Activated CD8-positive, alpha-beta memory T cell treated with anti-CD3 and anti-CD28 coated beads, Interleukin-2, amount 50 U/mL, for 4 hours (primary cell): ENCODE measurements at regions not wholly inside any gene's neighbourhood (a gene's known extent, or its start where the extent isn't known, plus 50 kb on each side); places are given as distances from the start of the nearest gene placed in this dataset.
"Not testable (repeated sequence)": the region's sequence is repeated elsewhere in the genome, so short reads cannot be mapped to it uniquely, and the experiment has no call there.

Source experiments
- DNase-seq: peaks from one replicate; pipeline ENCODE4 v3.0.0-alpha.2; 2020

GRCh38 chrX:39484159-39485068 lies 613.3 kb downstream of the BCOR start:
- DNase-seq: no peak

DNA sequence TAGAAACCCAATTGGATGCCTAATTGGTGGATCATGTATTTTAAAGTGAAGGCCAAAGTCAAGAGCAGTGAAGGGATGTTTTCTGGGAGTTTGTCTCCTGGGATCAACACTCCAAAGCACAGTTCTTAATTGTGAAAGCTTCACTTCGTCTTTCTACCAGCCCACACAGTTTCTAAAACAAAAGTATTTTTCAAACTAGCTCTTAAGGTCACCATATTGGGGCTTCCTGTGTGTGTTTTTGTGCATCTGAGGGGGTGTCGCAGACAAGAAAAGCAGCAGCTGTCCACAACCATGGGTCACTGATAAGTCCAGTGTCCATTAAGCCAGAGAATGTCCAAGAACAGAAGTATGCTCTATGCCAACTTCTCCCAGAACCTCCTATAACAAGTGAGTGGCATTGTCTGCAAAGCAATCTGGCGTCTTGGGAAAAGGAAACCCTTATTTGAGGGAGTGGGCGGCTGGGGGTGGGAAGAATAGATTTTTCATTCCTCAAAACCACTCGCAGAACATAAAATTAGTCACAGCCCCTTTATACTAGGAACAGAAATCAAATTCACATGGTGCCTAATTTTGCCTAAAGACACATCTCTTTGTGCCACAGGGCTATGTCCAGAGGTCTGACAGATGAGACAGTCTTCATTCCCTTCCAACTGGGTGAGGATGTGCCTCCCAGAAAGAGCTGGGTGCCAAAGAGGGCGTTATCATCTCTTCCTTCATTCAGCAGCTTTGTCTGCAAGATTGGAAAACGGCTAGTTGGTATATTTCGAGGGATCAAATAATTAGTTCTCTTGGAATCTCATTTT lies 610.4 kb downstream of the BCOR start:
- DNase-seq: no peak

- DNase-seq: no peak
Observed at GRCh38 chrX:39487969-39488330, 609.8 kb downstream of the BCOR start.

DNA sequence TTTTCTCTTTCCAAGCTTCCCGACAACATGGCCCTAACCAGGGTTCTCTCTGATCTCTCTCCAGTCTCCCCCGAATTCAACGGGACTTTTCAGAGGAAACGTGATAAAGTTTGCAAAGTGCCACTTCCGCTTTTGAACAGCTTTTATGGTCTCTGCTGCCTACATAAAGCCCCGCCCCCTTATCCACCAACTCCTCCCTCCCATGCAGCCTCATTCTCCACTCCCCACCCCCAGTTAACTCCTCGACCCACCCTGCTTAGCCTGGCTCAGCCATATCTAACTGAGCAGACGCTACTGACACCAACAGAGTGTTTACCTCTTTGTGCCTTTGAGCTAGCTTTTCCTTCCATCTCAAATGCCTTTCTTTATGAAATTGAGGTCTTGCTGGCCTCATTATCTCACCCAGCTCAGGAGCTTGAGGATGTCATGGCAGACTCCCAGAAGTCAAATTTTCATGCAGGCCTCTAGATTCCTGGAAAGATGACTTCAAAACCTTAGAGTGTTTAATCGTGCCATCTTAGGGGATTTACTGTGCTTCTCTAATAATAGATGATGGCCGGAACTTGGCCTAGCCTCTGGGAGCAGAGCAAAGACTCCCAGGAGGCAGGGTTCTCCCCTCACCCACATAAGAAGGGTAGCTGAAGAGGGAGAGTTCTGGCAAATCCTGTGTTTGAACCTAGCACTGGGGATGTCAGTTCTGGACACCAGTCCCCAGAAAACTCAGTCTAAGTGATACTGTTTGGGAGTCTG lies 606.0 kb downstream of the BCOR start:
- DNase-seq: peak; percentile 53

DNA sequence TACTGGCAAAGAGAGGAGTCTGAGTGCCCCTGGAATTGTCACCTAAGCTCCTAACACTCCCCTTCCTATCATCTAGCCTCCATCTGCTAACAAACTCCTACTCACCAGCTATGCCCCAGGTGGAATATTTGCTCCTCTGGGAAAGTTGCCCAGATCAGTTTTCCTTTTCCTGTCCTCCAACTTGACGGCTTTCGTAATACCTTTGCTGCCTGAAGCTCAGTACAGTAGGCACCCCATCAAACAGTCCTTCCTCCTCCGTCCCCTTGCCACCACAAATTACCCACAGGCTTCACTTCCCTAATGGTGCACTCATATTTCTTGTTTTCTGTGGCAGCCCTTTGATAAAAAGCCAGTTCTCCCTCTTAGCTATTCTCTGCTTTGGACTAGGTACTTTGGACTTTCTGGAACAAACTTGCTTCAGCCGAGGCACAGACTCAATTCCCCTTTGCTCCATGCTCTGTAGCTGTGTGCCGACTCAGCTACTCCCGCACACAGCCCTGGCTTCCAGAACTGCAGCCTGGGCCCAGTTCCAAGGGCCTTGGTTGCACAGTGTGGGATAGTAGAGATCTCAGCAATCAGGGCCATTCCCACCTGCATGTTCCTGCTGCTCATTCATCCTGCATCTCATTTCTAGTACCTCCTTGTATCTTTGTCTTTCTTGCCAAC lies 605.1 kb downstream of the BCOR start:
- DNase-seq: no peak

DNA sequence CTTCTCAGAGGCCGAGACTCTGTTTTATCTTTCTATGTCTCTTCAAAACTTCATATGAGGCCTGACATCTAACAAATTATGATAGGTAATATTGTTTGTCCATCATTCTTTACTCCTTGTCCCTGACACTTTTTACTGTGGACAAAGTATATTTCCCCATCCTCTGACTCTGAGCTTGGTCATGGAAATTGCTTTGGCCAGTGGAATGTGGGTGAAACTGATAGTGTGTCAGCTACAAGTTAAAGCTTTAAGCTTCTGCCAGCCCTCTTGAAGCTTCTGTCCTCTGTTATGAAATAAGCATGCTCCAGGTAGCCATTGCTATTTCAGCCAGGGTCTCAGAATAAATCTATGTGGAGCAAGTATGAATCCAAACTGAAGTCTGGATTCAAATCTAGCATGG lies 604.6 kb downstream of the BCOR start:
- DNase-seq: no peak

DNA sequence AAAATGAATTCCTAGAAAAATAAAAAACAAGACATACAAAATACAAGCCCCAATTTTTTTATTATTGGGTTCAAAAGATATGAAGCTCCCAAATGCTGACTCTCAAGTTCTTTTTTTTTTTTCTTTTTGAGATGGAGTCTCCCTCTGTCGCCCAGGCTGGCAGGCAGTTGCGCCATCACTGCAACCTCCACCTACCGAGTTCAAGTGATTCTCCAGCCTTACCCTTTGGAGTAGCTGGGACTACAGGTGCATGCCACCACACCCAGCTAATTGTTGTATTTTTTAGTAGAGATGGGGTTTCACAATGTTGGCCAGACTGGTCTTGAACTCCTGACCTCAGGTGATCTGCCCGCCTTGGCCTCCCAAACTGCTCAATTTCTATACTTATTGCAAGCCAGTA lies 600.6 kb downstream of the BCOR start:
- not testable (repeated sequence) for DNase-seq

DNA sequence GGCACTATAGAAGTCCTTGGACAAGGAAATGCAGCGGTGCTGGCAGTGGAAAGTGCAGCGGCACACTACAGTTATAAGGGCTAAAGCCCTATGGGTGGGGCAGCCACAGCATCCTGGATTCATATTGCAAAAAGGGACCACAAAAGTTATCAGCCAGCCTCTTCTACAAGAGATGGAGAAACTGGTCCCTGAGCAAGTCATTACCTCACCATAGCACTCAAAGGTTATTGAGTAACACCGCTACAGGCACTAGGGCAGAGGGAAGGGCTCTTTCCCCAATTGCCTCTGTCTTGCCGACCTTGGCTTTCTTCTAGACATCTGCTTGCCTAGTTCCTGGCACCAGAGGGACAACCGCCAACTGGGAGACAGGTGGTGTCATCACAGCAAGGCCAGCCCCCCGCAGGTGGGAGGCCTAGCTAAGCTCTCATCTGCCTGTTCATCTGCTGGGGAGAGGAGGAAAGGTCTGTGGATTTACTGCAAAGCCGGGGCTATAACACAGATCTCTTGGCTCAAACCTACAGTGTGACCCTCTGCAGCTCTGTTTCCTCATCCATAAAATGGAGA lies 600.0 kb downstream of the BCOR start:
- DNase-seq: no peak

DNA sequence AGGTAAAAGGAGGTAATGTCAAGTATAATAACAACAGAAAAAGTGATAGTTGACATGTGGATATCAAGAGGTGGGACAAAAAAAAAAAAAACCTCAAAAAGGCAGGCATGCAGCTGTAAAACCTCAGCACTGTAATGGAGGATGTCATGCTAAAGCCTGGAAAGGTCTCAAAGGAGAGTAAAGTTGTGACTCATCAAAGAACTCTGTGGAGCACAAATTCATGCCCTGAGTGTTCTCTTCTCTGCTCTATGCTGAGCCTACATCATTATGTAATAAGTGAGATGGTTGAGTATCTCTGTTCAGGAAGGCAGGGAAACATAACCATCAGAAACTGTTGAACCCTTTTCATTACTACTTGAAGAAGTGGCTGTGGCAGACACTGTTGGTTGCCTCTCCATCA lies 597.8 kb downstream of the BCOR start:
- no peak for DNase-seq

GRCh38 chrX:39501822-39502221 lies 595.9 kb downstream of the BCOR start:
- no peak for DNase-seq

DNA sequence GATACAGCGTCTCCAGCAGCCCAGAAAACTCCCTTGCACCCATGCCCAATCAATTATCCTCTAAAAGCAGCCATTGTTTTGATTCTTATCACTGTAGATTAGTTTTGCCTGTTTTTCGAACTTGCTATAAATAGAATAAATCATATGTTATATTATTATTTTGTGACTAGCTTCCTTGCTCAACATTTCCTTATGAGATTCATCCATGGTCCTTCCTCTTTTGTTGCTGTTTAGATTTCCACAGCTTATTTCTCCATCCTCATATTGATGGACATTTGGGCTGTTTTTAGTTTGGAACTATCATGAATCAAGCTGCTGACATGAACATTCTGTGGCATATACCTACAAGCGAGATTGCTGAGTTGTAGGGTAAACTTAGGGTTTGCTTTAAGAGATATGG lies 595.3 kb downstream of the BCOR start:
- DNase-seq: no peak

- no peak for DNase-seq
Observed at GRCh38 chrX:39504227-39504626, 593.5 kb downstream of the BCOR start.

GRCh38 chrX:39504850-39505259 lies 592.9 kb downstream of the BCOR start:
- DNase-seq: no peak

- no peak for DNase-seq
Observed at GRCh38 chrX:39506131-39506530, 591.6 kb downstream of the BCOR start.

DNA sequence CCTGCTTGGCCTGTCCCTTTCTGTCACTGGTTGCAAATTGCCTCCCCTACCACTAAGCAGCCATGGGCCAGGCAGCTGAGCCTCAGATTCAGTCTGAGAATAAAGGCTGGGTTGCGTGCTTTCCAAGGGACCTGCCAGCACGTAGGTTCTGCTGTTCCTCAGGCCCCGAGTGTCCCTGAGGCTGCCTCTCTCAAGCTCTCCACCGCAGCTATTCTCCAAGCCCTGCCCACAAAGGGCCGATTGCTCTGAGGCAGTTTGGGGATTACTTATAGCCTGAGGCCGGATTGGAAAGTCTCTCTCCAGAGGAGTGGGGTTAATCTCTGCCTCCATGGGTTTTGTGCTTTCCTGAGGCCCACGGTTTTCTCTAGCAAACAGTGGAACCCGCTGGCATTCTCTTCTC lies 590.7 kb downstream of the BCOR start:
- no peak for DNase-seq

- no peak for DNase-seq
Observed at GRCh38 chrX:39507617-39508299, 590.0 kb downstream of the BCOR start.

- DNase-seq: no peak
Observed at GRCh38 chrX:39508300-39508692, 589.5 kb downstream of the BCOR start.

- DNase-seq: no peak
Observed at GRCh38 chrX:39509157-39509556, 588.6 kb downstream of the BCOR start.

GRCh38 chrX:39513836-39514235 lies 583.9 kb downstream of the BCOR start:
- no peak for DNase-seq

DNA sequence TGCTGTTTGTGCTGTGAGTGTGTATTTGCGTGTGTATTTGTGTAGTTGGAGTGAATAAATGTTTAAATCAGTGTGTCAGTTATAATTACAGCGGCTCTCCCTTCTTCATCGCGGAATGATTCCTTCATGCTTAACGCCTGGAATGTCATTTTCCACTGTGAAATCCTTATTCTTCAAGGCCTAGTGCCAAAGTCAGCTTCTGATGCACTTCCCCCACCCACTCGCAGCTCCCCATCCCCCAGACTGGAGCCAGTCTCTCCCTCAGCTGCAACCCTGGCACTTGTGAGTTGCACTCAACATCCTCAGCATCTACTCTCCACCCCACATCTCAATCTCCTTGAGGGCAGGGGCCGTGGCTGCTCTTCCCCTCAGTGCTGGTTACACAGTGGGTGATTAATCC lies 583.0 kb downstream of the BCOR start:
- DNase-seq: no peak

GRCh38 chrX:39516427-39516841 lies 581.3 kb downstream of the BCOR start:
- DNase-seq: no peak

DNA sequence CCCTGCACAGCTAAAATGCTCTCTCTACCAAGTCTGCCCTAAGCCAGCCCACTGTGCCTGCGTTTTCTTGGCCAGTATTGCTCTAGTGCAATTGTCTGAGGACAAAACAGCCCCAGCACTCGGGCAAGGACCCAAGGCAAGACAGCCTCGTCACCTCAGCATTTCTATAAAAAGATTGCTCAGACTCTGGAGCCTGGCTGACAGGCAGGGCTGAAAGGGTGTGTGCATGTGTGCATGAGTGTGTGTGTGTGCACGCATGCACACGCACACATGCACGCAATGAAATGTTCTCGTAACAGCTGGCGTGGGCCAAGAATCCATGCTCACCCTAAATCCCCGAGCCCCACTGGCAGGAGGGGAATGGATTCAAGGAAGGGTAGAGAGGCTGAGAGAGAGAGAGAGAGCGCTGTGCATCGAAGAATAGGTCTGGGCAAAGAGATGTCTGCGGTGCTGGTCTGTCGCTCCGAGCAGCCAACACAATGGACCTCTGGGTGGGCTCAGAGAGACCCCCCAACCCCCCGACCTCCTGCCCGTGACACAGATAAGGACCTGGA lies 579.2 kb downstream of the BCOR start:
- DNase-seq: no peak
